ENCODE measurements at regions not wholly inside any gene's neighbourhood (a gene's known extent, or its start where the extent isn't known, plus 50 kb on each side); places are given as distances from the start of the nearest gene placed in this dataset.

GRCh38 chr18:42446195-42446594, 491.2 kb downstream of the PIK3C3 start:
- no peak overlapping the region for H3K4me3 ChIP-seq
- no peaks in the 10 kb centered on the region for H3K4me1 ChIP-seq
- intact Hi-C loops (cut with DNase I; ENCODE audit: low total_unique reads): no loop called here
- TF ChIP-seq CTCF (IDR thresholded peaks at IDR 0.05 in 8 of 11, conservative IDR thresholded peaks at IDR 0.05 in 3 of 11) (no peak), POLR2AphosphoS5 (IDR thresholded peaks at IDR 0.05) (no peak), POLR2A (IDR thresholded peaks at IDR 0.05) (no peak)
- no peak for DNase-seq
- no peaks in the 10 kb centered on the region for H3K27me3 ChIP-seq (replicated peaks in 1 of 7)
- H3K9me3 ChIP-seq: peaks cover 0 to 34% (median 21%) of the 10 kb centered on the region in 8 donors
- H3K27ac ChIP-seq: no peak overlapping the region
- no peaks in the 10 kb centered on the region for H3K36me3 ChIP-seq

GRCh38 chr18:42447688-42448087, 492.7 kb downstream of the PIK3C3 start:
- Histone ChIP-seq H3K36me3 (no peaks in the 10 kb centered on the region), H3K27me3 (replicated peaks in 1 of 7) (no peaks in the 10 kb centered on the region), H3K27ac (no peak overlapping the region), H3K4me1 (no peaks in the 10 kb centered on the region), H3K9me3 (peaks cover 0 to 40% (median 21%) of the 10 kb centered on the region in 8 donors), H3K4me3 (no peak overlapping the region)
- intact Hi-C loops (cut with DNase I; ENCODE audit: low total_unique reads): no loop called here
- TF ChIP-seq POLR2A (IDR thresholded peaks at IDR 0.05) (no peak), POLR2AphosphoS5 (IDR thresholded peaks at IDR 0.05) (no peak), CTCF (IDR thresholded peaks at IDR 0.05 in 8 of 11, conservative IDR thresholded peaks at IDR 0.05 in 3 of 11) (no peak)
- no peak for DNase-seq
- WGBS, 5 donors: 89 to 100% (median 96%) methylated on average over 1 of the region's 1 CpG

- Histone ChIP-seq H3K4me3 (no peak overlapping the region), H3K27ac (no peak overlapping the region), H3K27me3 (replicated peaks in 1 of 7) (no peaks in the 10 kb centered on the region), H3K36me3 (no peaks in the 10 kb centered on the region), H3K9me3 (no peaks in the 10 kb centered on the region), H3K4me1 (no peaks in the 10 kb centered on the region)
- no peak for TF ChIP-seq POLR2A (IDR thresholded peaks at IDR 0.05)
- TF ChIP-seq POLR2AphosphoS5 (IDR thresholded peaks at IDR 0.05): no peak
- TF ChIP-seq CTCF (IDR thresholded peaks at IDR 0.05 in 8 of 11, conservative IDR thresholded peaks at IDR 0.05 in 3 of 11): no peak
- intact Hi-C loops (cut with DNase I; ENCODE audit: low total_unique reads): no loop called here
- WGBS, 5 donors: 16 to 52% (median 40%) methylated on average over 2 of the region's 2 CpGs
- DNase-seq: no peak
Observed at GRCh38 chr18:42458226-42458625, 503.2 kb downstream of the PIK3C3 start.

GRCh38 chr18:42459873-42460272, 504.8 kb downstream of the PIK3C3 start:
- H3K9me3 ChIP-seq: no peaks in the 10 kb centered on the region
- H3K27ac ChIP-seq: no peak overlapping the region
- no peak for TF ChIP-seq POLR2AphosphoS5 (IDR thresholded peaks at IDR 0.05)
- TF ChIP-seq CTCF (IDR thresholded peaks at IDR 0.05 in 8 of 11, conservative IDR thresholded peaks at IDR 0.05 in 3 of 11): no peak
- no peak for TF ChIP-seq POLR2A (IDR thresholded peaks at IDR 0.05)
- no peaks in the 10 kb centered on the region for H3K27me3 ChIP-seq (replicated peaks in 1 of 7)
- intact Hi-C loops (cut with DNase I; ENCODE audit: low total_unique reads): no loop called here
- no peak for DNase-seq
- H3K36me3 ChIP-seq: no peaks in the 10 kb centered on the region
- WGBS, 5 donors: 60 to 69% (median 66%) methylated on average over 2 of the region's 2 CpGs
- no peaks in the 10 kb centered on the region for H3K4me1 ChIP-seq
- H3K4me3 ChIP-seq: no peak overlapping the region

All from spleen (tissue), 11 donors.